ENCODE measurements at regions not wholly inside any gene's neighbourhood (a gene's known extent, or its start where the extent isn't known, plus 50 kb on each side); places are given as distances from the start of the nearest gene placed in this dataset.

DNA sequence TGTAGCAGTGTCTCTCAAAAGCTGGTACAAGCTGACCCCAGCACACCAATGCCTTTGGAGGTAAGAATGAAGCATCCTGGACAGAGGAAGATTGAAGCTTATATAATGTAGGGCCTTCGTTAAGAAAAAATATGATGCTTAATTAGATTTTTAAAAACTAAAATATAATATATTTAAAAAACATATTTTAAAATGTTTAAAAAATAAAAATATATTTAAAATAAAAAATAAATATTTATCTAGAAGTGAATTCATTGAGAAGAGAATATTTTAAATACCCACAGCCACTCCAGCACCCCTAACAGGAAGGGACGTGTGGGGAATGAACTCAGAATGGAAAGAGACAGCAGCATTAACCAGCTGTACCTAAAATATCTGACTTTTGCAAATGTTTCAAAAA lies 65.1 kb upstream of the DDX53 start:
- Histone ChIP-seq H3K36me3 (no peaks in the 10 kb centered on the region), H3K27ac (no peak overlapping the region), H3K4me3 (no peak overlapping the region), H3K4me1 (no peaks in the 10 kb centered on the region), H3K9me3 (no peaks in the 10 kb centered on the region), H3K27me3 (no peaks in the 10 kb centered on the region)
- TF ChIP-seq, protein P1, sequence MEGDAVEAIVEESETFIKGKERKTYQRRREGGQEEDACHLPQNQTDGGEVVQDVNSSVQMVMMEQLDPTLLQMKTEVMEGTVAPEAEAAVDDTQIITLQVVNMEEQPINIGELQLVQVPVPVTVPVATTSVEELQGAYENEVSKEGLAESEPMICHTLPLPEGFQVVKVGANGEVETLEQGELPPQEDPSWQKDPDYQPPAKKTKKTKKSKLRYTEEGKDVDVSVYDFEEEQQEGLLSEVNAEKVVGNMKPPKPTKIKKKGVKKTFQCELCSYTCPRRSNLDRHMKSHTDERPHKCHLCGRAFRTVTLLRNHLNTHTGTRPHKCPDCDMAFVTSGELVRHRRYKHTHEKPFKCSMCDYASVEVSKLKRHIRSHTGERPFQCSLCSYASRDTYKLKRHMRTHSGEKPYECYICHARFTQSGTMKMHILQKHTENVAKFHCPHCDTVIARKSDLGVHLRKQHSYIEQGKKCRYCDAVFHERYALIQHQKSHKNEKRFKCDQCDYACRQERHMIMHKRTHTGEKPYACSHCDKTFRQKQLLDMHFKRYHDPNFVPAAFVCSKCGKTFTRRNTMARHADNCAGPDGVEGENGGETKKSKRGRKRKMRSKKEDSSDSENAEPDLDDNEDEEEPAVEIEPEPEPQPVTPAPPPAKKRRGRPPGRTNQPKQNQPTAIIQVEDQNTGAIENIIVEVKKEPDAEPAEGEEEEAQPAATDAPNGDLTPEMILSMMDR (IDR thresholded peaks at IDR 0.05) = no peak
- DNase-seq = no peak
- no peak for ATAC-seq
- intact Hi-C loops (cut with DNase I) = no loop called here

GRCh38 chrX:22944945-22945344 lies 54.8 kb upstream of the DDX53 start:
- intact Hi-C loops (cut with DNase I) = no loop called here
- Histone ChIP-seq H3K9me3 (no peaks in the 10 kb centered on the region), H3K4me1 (no peaks in the 10 kb centered on the region), H3K27ac (no peak overlapping the region), H3K27me3 (no peaks in the 10 kb centered on the region), H3K36me3 (no peaks in the 10 kb centered on the region), H3K4me3 (no peak overlapping the region)
- no peak for ATAC-seq
- TF ChIP-seq, protein P1 (IDR thresholded peaks at IDR 0.05) = no peak
- no peak for DNase-seq

Measured in upper lobe of right lung (tissue), 1 donor.